HepG2 (cell line): ENCODE measurements at regions not wholly inside any gene's neighbourhood (a gene's known extent, or its start where the extent isn't known, plus 50 kb on each side); places are given as distances from the start of the nearest gene placed in this dataset.

Experiments
- BORCS8-MEF2B ChIP-seq: sonication (generic); formaldehyde crosslinking; IDR thresholded peaks from 2 replicates; pipeline ENCODE4 v1.8.0; 2022; ENCODE audit warnings: mild to moderate bottlenecking, missing genetic modification reagents
- EP300 ChIP-seq, 3 experiments: sonication (generic) in 1 of 3; formaldehyde crosslinking in 1 of 3; IDR thresholded peaks; 2 replicates each; pipeline versions ENCODE4 v1.5.1 to v1.6.1; 2011 to 2020; ENCODE audit warnings: low read depth in 2 of 3, low read length in 2 of 3, borderline replicate concordance in 1 of 3, improper control_type of control experiment in 1 of 3, mild to moderate bottlenecking in 1 of 3, missing genetic modification reagents in 1 of 3, moderate library complexity in 1 of 3
- ETV6 ChIP-seq: sonication (generic); formaldehyde crosslinking; conservative IDR thresholded peaks from 2 replicates; pipeline ENCODE4 v1.4.0; 2020; ENCODE audit warnings: missing genetic modification reagents
- EZH2 ChIP-seq: conservative IDR thresholded peaks from 2 replicates; pipeline ENCODE4 v1.6.1; 2012; ENCODE audit warnings: mild to moderate bottlenecking, low read depth, low read length, moderate library complexity
- NR2F2 ChIP-seq: IDR thresholded peaks from 2 replicates; pipeline ENCODE4 v1.6.1; 2012; ENCODE audit warnings: low read depth, inconsistent platforms, borderline replicate concordance
- POLR2AphosphoS5 ChIP-seq: IDR thresholded peaks from 2 replicates; pipeline ENCODE4 v1.6.1; 2012; ENCODE audit warnings: low read depth, low read length
- ZBTB3 ChIP-seq: sonication (generic); formaldehyde crosslinking; IDR thresholded peaks from 2 replicates; pipeline ENCODE4 v1.4.0; 2020; ENCODE audit warnings: low read depth, mild to moderate bottlenecking, moderate library complexity, missing genetic modification reagents, borderline replicate concordance
- ZGPAT ChIP-seq: IDR thresholded peaks from 2 replicates; pipeline ENCODE4 v1.6.1; 2016; ENCODE audit warnings: mild to moderate bottlenecking
- ZNF652 ChIP-seq: IDR thresholded peaks from 2 replicates; pipeline ENCODE4 v1.6.1; 2016; ENCODE audit warnings: low read depth, borderline replicate concordance
- ZNF781 ChIP-seq: sonication (generic); formaldehyde crosslinking; IDR thresholded peaks from 2 replicates; pipeline ENCODE4 v1.5.1; 2020; ENCODE audit warnings: borderline replicate concordance, mild to moderate bottlenecking, missing genetic modification reagents; ENCODE audit errors: not compliant biosample characterization
- ZNF790 ChIP-seq: sonication (generic); formaldehyde crosslinking; IDR thresholded peaks from 2 replicates; pipeline ENCODE4 v1.8.0; 2022; ENCODE audit warnings: missing genetic modification reagents, mild to moderate bottlenecking, borderline replicate concordance

- TF ChIP-seq ZNF652 (CRISPR knock-in tag) (no peak), POLR2AphosphoS5 (no peak), ZBTB3 (CRISPR knock-in tag) (no peak), EZH2 (no peak), ZGPAT (CRISPR knock-in tag) (no peak), EP300 (IDR thresholded peaks at IDR 0.05; ENCODE audit: low read depth in 2 of 2, low read length in 2 of 2) (no peak), EP300 (CRISPR knock-in tag; IDR thresholded peaks at IDR 0.05; ENCODE audit: borderline replicate concordance) (no peak), NR2F2 (no peak), BORCS8-MEF2B (no peak), ZNF790 (CRISPR knock-in tag) (no peak), ETV6 (no peak), ZNF781 (CRISPR knock-in tag) (no peak)
Observed at GRCh38 chr2:116142644-116143227, 1671.8 kb upstream of the DDX18 start.
